HL-60 (cell line): ENCODE measurements at regions not wholly inside any gene's neighbourhood (a gene's known extent, or its start where the extent isn't known, plus 50 kb on each side); places are given as distances from the start of the nearest gene placed in this dataset.

ENCODE experiments used
- DNase-seq, 2 experiments: peaks; one replicate each; pipeline ENCODE4 v3.0.0-alpha.2; 2010 to 2020; ENCODE audit warnings: low read depth in 1 of 2, low spot score in 1 of 2
- H3K27ac ChIP-seq: fragments of 250-450 bp; sonication (Bioruptor Pico); replicated peaks from 2 replicates; pipeline ENCODE4 v1.5.1; 2020; ENCODE audit warnings: mild to moderate bottlenecking, moderate library complexity
- H3K27me3 ChIP-seq: fragments of 250-450 bp; sonication (Bioruptor Pico); 2 replicates; pipeline ENCODE4 v1.5.1; 2021; ENCODE audit warnings: mild to moderate bottlenecking, moderate library complexity; ENCODE audit not compliant: insufficient read depth, poor library complexity, severe bottlenecking
- H3K4me3 ChIP-seq: replicated peaks from 2 replicates; pipeline ENCODE4 v1.5.1; 2011; ENCODE audit warnings: mild to moderate bottlenecking, control low read depth, low read length; ENCODE audit not compliant: insufficient read depth
- GABPA ChIP-seq: IDR thresholded peaks from 2 replicates; pipeline ENCODE4 v1.6.1; 2012; ENCODE audit warnings: low read depth
- POLR2AphosphoS5 ChIP-seq: IDR thresholded peaks from 2 replicates; pipeline ENCODE4 v1.6.1; 2012; ENCODE audit warnings: low read depth
- SPI1 ChIP-seq: IDR thresholded peaks from 2 replicates; pipeline ENCODE4 v1.6.1; 2012; ENCODE audit warnings: low read depth, mild to moderate bottlenecking, borderline replicate concordance
- TF ChIP-seq, protein P1 (sequence below): IDR thresholded peaks from one replicate; pipeline ENCODE4 v1.5.1; 2011; ENCODE audit warnings: low read length, control low read depth, inconsistent platforms; ENCODE audit not compliant: insufficient read depth
- TF ChIP-seq, protein P2 (sequence below): IDR thresholded peaks from 2 replicates; pipeline ENCODE4 v1.6.1; 2012; ENCODE audit warnings: low read depth; ENCODE audit not compliant: insufficient replicate concordance

DNA sequence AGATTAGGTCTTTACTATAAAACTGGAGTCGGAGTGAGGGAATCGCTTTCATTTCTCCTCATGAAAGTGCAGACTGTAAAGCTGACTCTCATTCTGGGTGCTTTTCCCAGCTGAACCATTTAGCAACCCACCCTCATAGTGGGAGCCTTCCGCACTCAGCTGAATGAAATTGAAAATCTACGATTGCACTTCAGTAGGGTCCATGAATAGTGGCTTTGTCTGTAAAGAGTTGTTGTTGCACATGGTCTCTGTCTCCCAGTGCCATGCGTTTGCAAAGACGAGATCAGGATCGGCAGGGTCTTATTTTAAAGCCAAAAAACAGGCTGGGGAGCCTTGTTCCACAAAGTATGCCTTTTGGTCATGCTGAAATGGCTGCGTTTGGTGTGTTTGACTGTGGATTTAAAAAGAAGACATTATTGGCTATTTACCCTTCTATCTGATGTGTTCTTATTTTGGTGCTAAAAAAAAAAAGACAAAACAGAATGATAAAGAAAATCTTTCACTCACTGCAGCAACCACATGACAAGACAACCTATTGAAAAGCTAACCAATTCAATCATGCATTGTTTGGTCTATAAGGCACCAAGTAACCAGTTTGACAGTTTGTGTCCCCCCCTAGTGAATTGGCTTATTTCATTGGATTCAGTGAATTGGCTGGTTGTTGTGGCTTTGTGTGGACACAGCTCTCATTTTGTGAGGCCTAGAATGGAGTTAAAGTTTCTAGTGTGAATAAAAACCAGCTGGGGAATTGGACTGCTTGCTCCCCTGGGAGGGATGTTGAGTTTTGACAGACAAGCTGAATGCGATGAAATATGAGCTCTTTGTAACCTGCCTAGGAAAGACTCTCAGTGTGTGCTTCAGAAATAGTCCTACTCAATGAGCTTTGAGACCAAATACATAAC, 65.6 kb downstream of the ARHGAP35 start:
- TF ChIP-seq POLR2AphosphoS5 (no peak), GABPA (no peak), SPI1 (no peak)
- TF ChIP-seq, protein P1, sequence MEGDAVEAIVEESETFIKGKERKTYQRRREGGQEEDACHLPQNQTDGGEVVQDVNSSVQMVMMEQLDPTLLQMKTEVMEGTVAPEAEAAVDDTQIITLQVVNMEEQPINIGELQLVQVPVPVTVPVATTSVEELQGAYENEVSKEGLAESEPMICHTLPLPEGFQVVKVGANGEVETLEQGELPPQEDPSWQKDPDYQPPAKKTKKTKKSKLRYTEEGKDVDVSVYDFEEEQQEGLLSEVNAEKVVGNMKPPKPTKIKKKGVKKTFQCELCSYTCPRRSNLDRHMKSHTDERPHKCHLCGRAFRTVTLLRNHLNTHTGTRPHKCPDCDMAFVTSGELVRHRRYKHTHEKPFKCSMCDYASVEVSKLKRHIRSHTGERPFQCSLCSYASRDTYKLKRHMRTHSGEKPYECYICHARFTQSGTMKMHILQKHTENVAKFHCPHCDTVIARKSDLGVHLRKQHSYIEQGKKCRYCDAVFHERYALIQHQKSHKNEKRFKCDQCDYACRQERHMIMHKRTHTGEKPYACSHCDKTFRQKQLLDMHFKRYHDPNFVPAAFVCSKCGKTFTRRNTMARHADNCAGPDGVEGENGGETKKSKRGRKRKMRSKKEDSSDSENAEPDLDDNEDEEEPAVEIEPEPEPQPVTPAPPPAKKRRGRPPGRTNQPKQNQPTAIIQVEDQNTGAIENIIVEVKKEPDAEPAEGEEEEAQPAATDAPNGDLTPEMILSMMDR = no peak
- no peak for DNase-seq
- Histone ChIP-seq H3K27me3 (no peaks in the 10 kb centered on the region), H3K4me3 (no peak overlapping the region), H3K27ac (no peak overlapping the region)

DNA sequence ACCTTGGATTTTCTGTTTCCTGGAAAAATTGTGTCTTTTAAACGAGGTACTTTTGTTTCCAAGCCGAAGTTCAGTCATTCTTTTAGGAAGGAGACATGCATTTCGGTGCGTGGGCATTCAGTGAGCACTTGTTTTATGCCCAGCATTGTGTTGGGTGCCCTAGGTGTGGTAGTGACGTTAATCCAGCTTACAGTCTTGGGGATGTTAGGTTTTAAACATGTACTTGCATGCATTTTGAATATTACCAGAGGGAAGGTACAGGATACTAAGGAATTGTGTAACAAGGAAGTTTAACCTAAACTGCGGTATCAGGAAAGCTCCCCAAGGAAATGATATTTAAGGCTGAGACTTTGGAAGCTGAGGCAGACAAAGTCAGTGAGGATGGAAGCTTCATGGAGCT, 66.3 kb downstream of the ARHGAP35 start:
- no peak for DNase-seq
- no peak overlapping the region for H3K4me3 ChIP-seq
- no peaks in the 10 kb centered on the region for H3K27me3 ChIP-seq
- no peak overlapping the region for H3K27ac ChIP-seq
- TF ChIP-seq, protein P1 = no peak
- TF ChIP-seq GABPA = no peak
- TF ChIP-seq POLR2AphosphoS5 = no peak
- TF ChIP-seq, protein P2, sequence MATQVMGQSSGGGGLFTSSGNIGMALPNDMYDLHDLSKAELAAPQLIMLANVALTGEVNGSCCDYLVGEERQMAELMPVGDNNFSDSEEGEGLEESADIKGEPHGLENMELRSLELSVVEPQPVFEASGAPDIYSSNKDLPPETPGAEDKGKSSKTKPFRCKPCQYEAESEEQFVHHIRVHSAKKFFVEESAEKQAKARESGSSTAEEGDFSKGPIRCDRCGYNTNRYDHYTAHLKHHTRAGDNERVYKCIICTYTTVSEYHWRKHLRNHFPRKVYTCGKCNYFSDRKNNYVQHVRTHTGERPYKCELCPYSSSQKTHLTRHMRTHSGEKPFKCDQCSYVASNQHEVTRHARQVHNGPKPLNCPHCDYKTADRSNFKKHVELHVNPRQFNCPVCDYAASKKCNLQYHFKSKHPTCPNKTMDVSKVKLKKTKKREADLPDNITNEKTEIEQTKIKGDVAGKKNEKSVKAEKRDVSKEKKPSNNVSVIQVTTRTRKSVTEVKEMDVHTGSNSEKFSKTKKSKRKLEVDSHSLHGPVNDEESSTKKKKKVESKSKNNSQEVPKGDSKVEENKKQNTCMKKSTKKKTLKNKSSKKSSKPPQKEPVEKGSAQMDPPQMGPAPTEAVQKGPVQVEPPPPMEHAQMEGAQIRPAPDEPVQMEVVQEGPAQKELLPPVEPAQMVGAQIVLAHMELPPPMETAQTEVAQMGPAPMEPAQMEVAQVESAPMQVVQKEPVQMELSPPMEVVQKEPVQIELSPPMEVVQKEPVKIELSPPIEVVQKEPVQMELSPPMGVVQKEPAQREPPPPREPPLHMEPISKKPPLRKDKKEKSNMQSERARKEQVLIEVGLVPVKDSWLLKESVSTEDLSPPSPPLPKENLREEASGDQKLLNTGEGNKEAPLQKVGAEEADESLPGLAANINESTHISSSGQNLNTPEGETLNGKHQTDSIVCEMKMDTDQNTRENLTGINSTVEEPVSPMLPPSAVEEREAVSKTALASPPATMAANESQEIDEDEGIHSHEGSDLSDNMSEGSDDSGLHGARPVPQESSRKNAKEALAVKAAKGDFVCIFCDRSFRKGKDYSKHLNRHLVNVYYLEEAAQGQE = no peak
- no peak for TF ChIP-seq SPI1

DNA sequence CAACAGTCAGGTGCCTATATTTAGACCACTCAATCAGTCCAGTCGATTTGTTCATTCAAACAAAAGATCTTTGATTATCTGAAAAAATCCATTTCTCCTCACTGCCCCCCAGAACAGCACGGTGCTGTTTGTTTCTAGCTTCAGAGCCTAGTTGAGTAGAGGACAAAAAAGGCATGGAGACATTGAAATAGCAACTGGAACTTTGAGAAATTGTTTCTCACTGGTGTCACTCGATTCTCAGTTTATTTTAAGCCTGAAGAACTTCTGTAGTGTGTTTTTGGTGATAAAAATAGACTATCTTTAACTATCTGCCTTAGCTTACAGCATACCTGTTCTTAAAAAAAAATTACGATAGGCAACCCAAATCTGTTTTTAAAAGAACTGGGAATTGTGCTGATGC, 67.1 kb downstream of the ARHGAP35 start:
- no peak overlapping the region for H3K27ac ChIP-seq
- no peak overlapping the region for H3K4me3 ChIP-seq
- no peak for DNase-seq

DNA sequence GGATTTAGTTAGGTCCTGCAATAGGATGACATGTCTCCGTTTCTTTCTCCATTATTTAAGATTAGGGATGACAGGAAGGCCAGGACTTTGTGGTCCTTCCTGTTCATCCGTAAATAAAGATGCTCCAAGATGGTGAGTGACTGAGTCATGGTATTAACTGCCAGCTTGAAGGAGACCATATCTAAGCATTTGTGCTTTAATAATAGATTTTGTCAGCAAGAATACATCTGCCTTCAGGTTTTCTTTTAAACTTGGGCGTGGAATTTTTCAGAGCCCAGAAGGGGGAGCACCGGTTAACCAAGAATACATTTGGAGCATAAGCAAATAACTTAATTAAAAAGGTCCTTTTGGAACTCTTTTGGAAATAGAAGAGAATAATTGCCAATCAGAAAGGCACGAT, 68.2 kb downstream of the ARHGAP35 start:
- no peak overlapping the region for H3K4me3 ChIP-seq
- TF ChIP-seq GABPA (no peak), SPI1 (no peak), POLR2AphosphoS5 (no peak)
- TF ChIP-seq, protein P2 = no peak
- TF ChIP-seq, protein P1 = no peak
- no peaks in the 10 kb centered on the region for H3K27me3 ChIP-seq
- no peak overlapping the region for H3K27ac ChIP-seq
- DNase-seq = no peak

More for the DNA sequence above, 67.1 kb downstream of the ARHGAP35 start:
- TF ChIP-seq, protein P1 = no peak
- no peaks in the 10 kb centered on the region for H3K27me3 ChIP-seq
